ENCODE measurements at regions not wholly inside any gene's neighbourhood (a gene's known extent, or its start where the extent isn't known, plus 50 kb on each side); places are given as distances from the start of the nearest gene placed in this dataset.

GRCh38 chr5:98454904-98455303 lies 318.6 kb upstream of the RGMB start:
- no peak for DNase-seq (ENCODE audit: low spot score)

- no peak for DNase-seq (ENCODE audit: low spot score)
Observed at GRCh38 chr5:98455665-98456064, 317.8 kb upstream of the RGMB start.

GRCh38 chr5:98458004-98458403 lies 315.5 kb upstream of the RGMB start:
- DNase-seq (ENCODE audit: low spot score): no peak

- no peak for DNase-seq (ENCODE audit: low spot score)
Observed at GRCh38 chr5:98458726-98459125, 314.7 kb upstream of the RGMB start.

GRCh38 chr5:98460536-98460935 lies 312.9 kb upstream of the RGMB start:
- no peak for DNase-seq (ENCODE audit: low spot score)

- DNase-seq (ENCODE audit: low spot score): no peak
Observed at GRCh38 chr5:98461485-98461884, 312.0 kb upstream of the RGMB start.

GRCh38 chr5:98463222-98463621 lies 310.2 kb upstream of the RGMB start:
- no peak for DNase-seq (ENCODE audit: low spot score)

- DNase-seq (ENCODE audit: low spot score): no peak
Observed at GRCh38 chr5:98463676-98464075, 309.8 kb upstream of the RGMB start.

- no peak for DNase-seq (ENCODE audit: low spot score)
Observed at GRCh38 chr5:98464737-98465330, 308.6 kb upstream of the RGMB start.

GRCh38 chr5:98468188-98468869 lies 305.1 kb upstream of the RGMB start:
- no peak for DNase-seq (ENCODE audit: low spot score)

- DNase-seq (ENCODE audit: low spot score): no peak
Observed at GRCh38 chr5:98470747-98471146, 302.7 kb upstream of the RGMB start.

GRCh38 chr5:98471458-98471857 lies 302.0 kb upstream of the RGMB start:
- DNase-seq (ENCODE audit: low spot score): no peak

GRCh38 chr5:98474216-98474615 lies 299.2 kb upstream of the RGMB start:
- DNase-seq (ENCODE audit: low spot score): no peak

GRCh38 chr5:98474782-98475181 lies 298.7 kb upstream of the RGMB start:
- no peak for DNase-seq (ENCODE audit: low spot score)

- DNase-seq (ENCODE audit: low spot score): no peak
Observed at GRCh38 chr5:98482321-98483300, 290.9 kb upstream of the RGMB start.

GRCh38 chr5:98483301-98483685 lies 290.2 kb upstream of the RGMB start:
- no peak for DNase-seq (ENCODE audit: low spot score)

GRCh38 chr5:98489021-98489420 lies 284.4 kb upstream of the RGMB start:
- no peak for DNase-seq (ENCODE audit: low spot score)

- DNase-seq (ENCODE audit: low spot score): no peak
Observed at GRCh38 chr5:98490348-98490747, 283.1 kb upstream of the RGMB start.

GRCh38 chr5:98492258-98492657 lies 281.2 kb upstream of the RGMB start:
- no peak for DNase-seq (ENCODE audit: low spot score)

- no peak for DNase-seq (ENCODE audit: low spot score)
Observed at GRCh38 chr5:98497418-98497817, 276.0 kb upstream of the RGMB start.

GRCh38 chr5:98498028-98498427 lies 275.4 kb upstream of the RGMB start:
- DNase-seq (ENCODE audit: low spot score): no peak

- no peak for DNase-seq (ENCODE audit: low spot score)
Observed at GRCh38 chr5:98499892-98500291, 273.6 kb upstream of the RGMB start.

- no peak for DNase-seq (ENCODE audit: low spot score)
Observed at GRCh38 chr5:98500811-98501210, 272.7 kb upstream of the RGMB start.
